Caki2 (cell line): ENCODE measurements at regions not wholly inside any gene's neighbourhood (a gene's known extent, or its start where the extent isn't known, plus 50 kb on each side); places are given as distances from the start of the nearest gene placed in this dataset.

ENCODE experiments used
- DNase-seq: peaks from one replicate; pipeline ENCODE4 v3.0.0-alpha.2; 2015; ENCODE audit warnings: low read depth
- in situ Hi-C: cut with HindIII; loops from 2 replicates; pipeline ENCODE4 v1.10.0; 2016; ENCODE audit warnings: low sequenced_read_pairs, low pct_unique_long_range_greater_than_20kb, mixed read lengths

GRCh38 chr4:115740806-115741205, 627.4 kb upstream of the NDST4 start:
- DNase-seq = no peak
- in situ Hi-C loops = no loop called here

DNA sequence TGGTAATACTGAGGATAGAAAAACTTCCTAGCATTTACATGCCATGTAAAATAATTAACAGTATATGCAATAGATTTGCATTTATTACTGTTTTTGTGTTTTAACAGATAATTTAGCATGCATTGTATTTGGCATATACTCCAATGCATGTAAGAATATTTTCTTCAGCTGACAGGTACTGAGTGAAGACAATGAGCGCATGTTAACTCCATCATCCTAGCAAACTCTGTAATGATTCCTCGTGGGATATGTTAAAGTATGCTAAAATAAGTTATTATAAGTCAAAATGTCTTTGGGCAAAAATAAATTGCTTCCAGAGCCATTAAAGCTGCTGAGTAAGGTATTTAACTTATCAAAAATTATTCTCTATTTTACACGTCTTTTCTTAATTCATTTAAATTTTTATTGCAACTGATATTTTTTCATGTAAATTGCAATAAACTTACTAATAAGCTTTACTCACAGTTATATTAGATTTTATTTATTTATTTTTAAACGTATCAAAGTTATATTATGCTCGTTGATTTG, 616.4 kb upstream of the NDST4 start:
- DNase-seq = no peak
- in situ Hi-C loops = no loop called here

GRCh38 chr4:115723621-115724020, 610.2 kb upstream of the NDST4 start:
- in situ Hi-C loops = no loop called here
- DNase-seq = no peak

GRCh38 chr4:115720611-115721010, 607.2 kb upstream of the NDST4 start:
- DNase-seq = no peak
- in situ Hi-C loops = no loop called here

DNA sequence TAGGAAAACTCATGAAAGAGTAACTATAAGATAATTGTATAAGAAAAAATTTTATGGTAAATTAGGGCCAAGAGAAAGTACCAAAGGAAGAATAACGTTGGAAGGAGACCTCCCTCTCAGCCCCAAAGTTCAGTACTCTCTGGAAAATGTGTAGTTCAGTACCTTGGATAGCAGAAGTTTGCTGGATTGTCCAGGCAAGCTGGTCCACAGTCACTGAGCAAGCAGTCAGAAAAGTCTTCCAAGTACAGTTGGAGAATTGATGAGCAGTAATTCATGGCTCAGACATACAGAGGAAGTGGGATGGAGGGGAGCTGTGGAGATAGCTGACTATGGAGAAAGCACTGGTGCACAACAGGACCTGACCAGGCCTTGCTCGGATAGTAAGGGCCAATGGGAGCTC, 598.2 kb upstream of the NDST4 start:
- DNase-seq = peak; percentile 6
- in situ Hi-C loops = no loop called here

- no peak for DNase-seq
- in situ Hi-C loops = no loop called here
Observed at GRCh38 chr4:115688961-115689360, 575.5 kb upstream of the NDST4 start.

DNA sequence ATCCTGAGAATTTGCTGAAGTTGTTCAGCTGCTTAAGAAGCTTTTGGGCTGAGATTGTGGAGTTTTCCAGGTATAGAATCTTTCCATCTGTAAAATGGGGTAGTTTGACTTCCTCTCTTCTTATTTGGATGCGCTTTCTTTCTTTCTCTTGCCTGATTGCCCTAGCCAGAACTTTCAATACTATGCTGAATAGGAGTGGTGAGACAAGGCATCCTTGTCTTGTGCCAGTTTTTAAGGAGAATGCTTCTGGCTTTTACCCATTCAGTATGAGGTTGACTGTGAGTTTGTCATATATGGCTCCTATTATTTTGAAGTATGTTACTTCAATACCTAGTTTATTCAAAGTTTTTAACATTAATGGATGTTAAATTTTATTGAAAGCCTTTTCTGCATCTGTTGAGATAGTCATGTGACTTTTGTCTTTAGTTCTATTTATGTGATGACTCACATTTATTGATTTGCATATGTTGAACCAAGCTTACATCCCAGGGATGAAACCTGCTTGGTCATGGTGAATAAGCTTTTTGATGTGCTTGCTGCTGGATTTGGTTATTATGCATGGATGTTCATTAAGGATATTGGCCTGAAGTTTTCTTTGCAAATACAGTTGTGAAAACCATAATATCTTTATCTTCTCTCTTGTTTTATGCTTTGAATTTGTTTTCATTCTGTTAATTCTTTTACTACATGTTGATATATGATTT, 573.8 kb upstream of the NDST4 start:
- in situ Hi-C loops = no loop called here
- DNase-seq = peak; percentile 55

- in situ Hi-C loops = no loop called here
- DNase-seq = no peak
Observed at GRCh38 chr4:115678425-115678941, 565.1 kb upstream of the NDST4 start.

DNA sequence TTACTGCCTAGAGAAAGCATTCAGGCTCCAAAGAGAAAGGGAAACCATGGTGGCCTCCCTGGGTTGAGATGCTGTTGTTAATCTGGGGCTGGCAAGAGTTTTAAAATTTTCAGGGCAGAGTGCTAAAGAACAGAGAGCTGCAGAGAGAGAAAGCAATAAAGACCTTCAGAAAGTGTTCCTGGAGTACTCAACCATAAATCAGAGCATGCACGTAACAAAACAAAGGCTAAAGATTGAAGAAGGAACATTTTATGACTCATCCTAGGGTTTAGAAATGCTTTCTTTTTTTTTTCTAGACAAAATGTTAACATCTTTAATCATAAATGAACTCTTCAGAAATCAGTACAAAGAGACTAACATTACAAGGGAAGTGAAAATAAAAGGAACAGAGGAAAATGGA, 562.3 kb upstream of the NDST4 start:
- in situ Hi-C loops = no loop called here
- DNase-seq = peak; percentile 12

GRCh38 chr4:115674485-115674884, 561.1 kb upstream of the NDST4 start:
- in situ Hi-C loops = no loop called here
- no peak for DNase-seq

DNA sequence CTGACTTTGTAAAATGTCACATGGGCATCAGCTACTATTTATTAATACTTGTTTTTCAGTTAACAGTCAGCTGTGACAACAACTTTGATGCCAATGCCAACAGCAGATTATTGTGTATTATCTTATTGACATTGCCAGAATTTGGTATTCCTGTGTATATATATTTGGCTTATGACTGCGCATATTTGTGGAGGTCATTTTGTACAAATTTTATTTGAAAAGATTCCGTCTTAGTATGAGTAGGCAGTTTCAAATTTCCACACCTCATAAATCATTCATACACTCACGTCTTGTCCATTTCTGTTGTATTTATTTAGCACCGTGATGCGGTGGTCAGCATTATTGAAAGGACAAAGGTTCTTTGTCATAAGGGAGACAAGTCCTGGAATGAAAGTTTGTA, 558.2 kb upstream of the NDST4 start:
- in situ Hi-C loops = no loop called here
- DNase-seq = no peak

GRCh38 chr4:115670930-115671329, 557.5 kb upstream of the NDST4 start:
- in situ Hi-C loops = no loop called here
- DNase-seq = no peak

DNA sequence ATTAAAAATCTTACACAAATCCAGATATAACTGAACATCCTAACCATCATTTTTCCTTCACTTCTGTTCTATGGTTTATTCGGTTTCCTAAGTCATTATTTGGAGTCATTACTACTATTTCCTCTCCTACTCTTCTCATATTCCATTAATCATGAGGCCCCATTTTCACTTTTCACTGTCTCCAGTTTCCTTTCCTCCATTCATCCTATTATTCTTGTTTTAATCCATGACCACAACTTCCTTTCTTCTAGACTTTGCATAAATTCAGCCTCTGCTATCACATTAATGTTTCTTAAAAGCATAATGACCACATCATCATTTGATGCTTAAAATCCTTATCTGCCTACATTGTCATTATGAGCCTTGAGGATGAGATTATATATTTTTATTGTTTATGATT, 555.0 kb upstream of the NDST4 start:
- in situ Hi-C loops = no loop called here
- DNase-seq = no peak

- in situ Hi-C loops = no loop called here
- no peak for DNase-seq
Observed at GRCh38 chr4:115664285-115664684, 550.9 kb upstream of the NDST4 start.

DNA sequence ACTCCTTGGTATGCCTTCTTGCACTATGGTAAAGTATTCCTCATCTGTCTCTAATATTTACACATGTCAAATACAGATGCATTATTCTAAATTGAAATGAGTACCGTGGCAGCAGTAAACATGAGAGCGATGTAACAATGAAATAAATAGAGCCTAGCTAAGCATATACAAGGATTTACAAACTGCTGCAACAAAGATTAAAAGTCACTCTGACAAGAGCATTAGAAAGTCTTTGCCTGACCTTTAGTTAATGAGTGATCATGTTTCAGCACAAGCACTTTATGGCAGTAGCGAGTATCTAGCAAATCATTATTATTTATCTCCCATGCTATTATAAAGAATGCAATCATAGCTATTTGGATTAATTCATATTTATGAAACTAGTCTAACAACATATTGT, 547.0 kb upstream of the NDST4 start:
- in situ Hi-C loops = no loop called here
- DNase-seq = no peak

- DNase-seq = no peak
- in situ Hi-C loops = no loop called here
Observed at GRCh38 chr4:115657991-115658650, 544.7 kb upstream of the NDST4 start.

- in situ Hi-C loops = no loop called here
- no peak for DNase-seq
Observed at GRCh38 chr4:115655626-115656025, 542.2 kb upstream of the NDST4 start.

GRCh38 chr4:115648786-115649185, 535.4 kb upstream of the NDST4 start:
- in situ Hi-C loops = no loop called here

DNA sequence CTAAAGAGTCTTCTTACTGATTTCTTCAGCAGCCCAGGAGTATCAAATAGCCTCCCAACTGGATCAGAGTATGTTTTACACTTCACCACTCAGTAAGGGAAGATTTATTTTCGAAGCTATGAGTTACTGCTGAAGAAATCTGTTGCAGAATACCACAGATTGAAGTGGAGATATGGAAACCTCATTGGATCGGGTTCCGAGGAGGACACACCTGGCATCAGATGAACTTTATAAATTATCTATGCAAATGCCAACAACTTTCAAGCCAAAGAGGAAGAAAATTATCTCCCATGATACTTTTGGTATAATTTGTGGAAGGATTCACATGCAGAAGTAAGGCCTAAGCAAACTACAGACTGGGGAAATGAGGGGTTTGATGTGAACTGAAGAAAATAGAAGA, 515.9 kb upstream of the NDST4 start:
- in situ Hi-C loops = no loop called here
- no peak for DNase-seq

More at GRCh38 chr4:115648786-115649185, 535.4 kb upstream of the NDST4 start:
- DNase-seq = no peak

DNA sequence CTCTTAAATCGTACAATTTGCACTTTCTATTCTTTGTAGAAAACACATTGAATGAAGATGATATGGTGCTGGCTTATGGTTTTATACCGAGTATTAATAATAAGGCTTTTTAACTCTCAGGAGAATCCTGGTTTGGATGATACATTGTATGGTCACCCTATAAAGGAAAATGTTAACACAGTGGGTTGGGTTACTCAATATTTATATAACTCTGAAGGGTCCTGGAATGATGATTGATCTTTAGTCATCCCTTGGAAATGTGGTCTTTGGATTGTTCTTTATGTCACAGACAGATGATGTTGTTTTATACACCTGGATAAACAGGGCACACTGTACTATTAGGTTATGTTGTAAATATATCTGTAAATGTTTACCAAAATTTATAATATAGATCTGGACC, 496.2 kb upstream of the NDST4 start:
- in situ Hi-C loops = no loop called here
- DNase-seq = no peak
